ENCODE measurements at regions not wholly inside any gene's neighbourhood (a gene's known extent, or its start where the extent isn't known, plus 50 kb on each side); places are given as distances from the start of the nearest gene placed in this dataset.

- Histone ChIP-seq H3K27me3 (ENCODE audit: control insufficient read depth, insufficient read depth, low read length) (no peaks in the 10 kb centered on the region), H3K4me3 (ENCODE audit: insufficient read depth, low read depth, low read length) (no peak overlapping the region), H3K36me3 (replicated peaks; ENCODE audit: control insufficient read depth, insufficient read depth, low read length) (no peaks in the 10 kb centered on the region)
- DNase-seq, result no peak
These were observed 212.1 kb downstream of the GRIN2B start for GRCh38 chr12:13769273-13769672.

GRCh38 chr12:13764748-13765147 lies 216.7 kb downstream of the GRIN2B start:
- no peak for DNase-seq
- Histone ChIP-seq H3K27me3 (ENCODE audit: control insufficient read depth, insufficient read depth, low read length) (no peaks in the 10 kb centered on the region), H3K36me3 (replicated peaks; ENCODE audit: control insufficient read depth, insufficient read depth, low read length) (no peaks in the 10 kb centered on the region), H3K4me3 (ENCODE audit: insufficient read depth, low read depth, low read length) (no peak overlapping the region)

DNA sequence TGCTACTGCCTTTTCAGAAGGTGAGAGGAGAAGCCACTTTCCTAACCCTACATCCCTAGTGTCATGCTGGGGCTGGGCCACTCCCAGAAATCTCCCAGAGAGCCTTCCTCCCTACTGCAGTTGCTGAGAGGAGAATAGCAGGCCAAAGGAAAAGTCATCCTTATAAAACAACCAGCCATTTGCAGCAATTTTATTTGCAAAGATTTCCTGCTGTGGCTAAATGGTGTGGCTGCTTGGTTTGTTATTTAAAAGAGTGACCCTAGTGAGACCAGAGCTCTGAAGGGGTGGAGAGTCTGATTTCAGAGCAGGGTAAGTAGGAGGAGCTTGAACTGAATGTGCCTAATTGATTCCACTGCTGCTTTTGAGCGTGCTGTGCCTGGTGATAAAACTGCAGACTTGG lies 232.0 kb downstream of the GRIN2B start:
- H3K4me3 ChIP-seq (ENCODE audit: insufficient read depth, low read depth, low read length), result no peak overlapping the region
- H3K27me3 ChIP-seq (ENCODE audit: control insufficient read depth, insufficient read depth, low read length), result peaks cover 38% of the 10 kb centered on the region
- peak; percentile 59 for DNase-seq
- H3K36me3 ChIP-seq (replicated peaks; ENCODE audit: control insufficient read depth, insufficient read depth, low read length), result no peaks in the 10 kb centered on the region

- no peak overlapping the region for H3K4me3 ChIP-seq (ENCODE audit: insufficient read depth, low read depth, low read length)
- H3K36me3 ChIP-seq (replicated peaks; ENCODE audit: control insufficient read depth, insufficient read depth, low read length), result no peaks in the 10 kb centered on the region
- DNase-seq, result no peak
- peaks cover 26% of the 10 kb centered on the region for H3K27me3 ChIP-seq (ENCODE audit: control insufficient read depth, insufficient read depth, low read length)
These were observed 236.1 kb downstream of the GRIN2B start for GRCh38 chr12:13745111-13745860.

DNA sequence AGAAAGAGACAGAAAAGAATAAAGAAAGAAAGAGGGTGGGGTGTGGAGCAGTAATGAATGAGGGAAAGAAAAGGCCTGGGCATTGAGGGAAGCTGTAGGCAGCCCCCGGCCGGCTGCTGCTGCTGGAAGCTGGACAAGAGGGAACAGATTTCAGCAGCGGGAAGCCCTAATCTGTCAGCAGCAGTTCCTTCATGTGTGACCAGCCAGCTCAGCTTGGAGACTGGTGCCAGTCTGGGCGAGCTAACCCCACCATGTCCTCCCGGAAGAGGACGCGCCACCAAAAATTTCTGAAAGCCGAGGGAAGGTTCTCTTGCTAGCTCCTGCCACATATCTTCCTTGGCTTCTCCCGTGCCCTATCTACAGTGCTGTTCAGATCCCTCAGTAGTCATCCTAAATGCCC lies 236.8 kb downstream of the GRIN2B start:
- H3K4me3 ChIP-seq (ENCODE audit: insufficient read depth, low read depth, low read length), result no peak overlapping the region
- no peaks in the 10 kb centered on the region for H3K36me3 ChIP-seq (replicated peaks; ENCODE audit: control insufficient read depth, insufficient read depth, low read length)
- no peak for DNase-seq
- H3K27me3 ChIP-seq (ENCODE audit: control insufficient read depth, insufficient read depth, low read length), result peaks cover 22% of the 10 kb centered on the region

DNA sequence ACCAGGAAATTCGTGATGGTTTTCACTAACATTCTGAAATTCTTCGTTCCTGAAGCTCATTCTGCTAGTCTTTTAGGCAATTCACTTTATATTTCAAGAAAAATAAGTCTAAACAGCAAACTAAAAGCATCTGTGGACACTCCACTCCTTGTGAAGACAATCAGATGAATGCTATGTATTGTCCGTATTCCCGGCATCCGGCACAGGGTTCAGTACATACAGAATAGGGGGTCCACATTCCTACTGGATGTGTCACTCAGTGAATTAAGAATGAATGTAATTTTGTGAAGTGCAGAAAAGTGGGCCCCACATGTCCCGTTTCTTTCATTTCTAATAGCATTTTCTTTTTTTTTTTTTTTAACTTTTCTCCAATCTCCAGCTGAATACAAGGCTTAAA lies 241.3 kb downstream of the GRIN2B start:
- no peak for DNase-seq
- Histone ChIP-seq H3K4me3 (ENCODE audit: insufficient read depth, low read depth, low read length) (no peak overlapping the region), H3K27me3 (ENCODE audit: control insufficient read depth, insufficient read depth, low read length) (peaks cover 2% of the 10 kb centered on the region; the same call in 1 of the 2 replicates), H3K36me3 (replicated peaks; ENCODE audit: control insufficient read depth, insufficient read depth, low read length) (no peaks in the 10 kb centered on the region)

GRCh38 chr12:13735734-13736133 lies 245.7 kb downstream of the GRIN2B start:
- DNase-seq, result no peak
- no peak overlapping the region for H3K4me3 ChIP-seq (ENCODE audit: insufficient read depth, low read depth, low read length)
- peaks cover 7% of the 10 kb centered on the region; the same call in 1 of the 2 replicates for H3K27me3 ChIP-seq (ENCODE audit: control insufficient read depth, insufficient read depth, low read length)
- no peaks in the 10 kb centered on the region for H3K36me3 ChIP-seq (replicated peaks; ENCODE audit: control insufficient read depth, insufficient read depth, low read length)

DNA sequence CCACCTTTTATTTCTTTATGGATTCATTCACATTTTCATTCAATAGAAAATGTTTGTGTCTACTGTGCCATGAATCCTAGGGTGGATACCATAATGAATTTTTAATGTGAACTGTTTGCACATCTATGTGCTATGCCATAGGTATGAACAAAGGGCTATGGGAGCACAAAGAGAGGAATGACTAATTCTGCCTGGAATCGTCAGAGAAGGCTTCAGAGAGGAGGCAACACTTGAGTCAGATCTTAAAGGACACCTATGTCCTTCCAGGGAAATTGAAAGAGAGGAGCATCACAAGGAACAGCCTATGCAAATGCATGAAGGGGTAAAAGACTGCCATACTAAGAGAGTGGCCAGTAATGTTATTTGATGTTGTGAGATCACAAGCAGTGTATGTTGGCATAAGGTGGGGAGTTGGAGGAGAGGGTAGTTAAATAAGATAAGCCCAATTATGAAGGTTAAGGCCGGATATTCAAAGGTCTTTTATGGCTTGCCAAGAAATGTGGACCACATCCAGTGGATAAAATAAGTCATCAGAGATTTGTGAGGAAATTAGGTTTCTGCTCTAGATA lies 246.7 kb downstream of the GRIN2B start:
- Histone ChIP-seq H3K36me3 (replicated peaks; ENCODE audit: control insufficient read depth, insufficient read depth, low read length) (no peaks in the 10 kb centered on the region), H3K4me3 (ENCODE audit: insufficient read depth, low read depth, low read length) (no peak overlapping the region), H3K27me3 (ENCODE audit: control insufficient read depth, insufficient read depth, low read length) (peaks cover 8% of the 10 kb centered on the region; the same call in 1 of the 2 replicates)
- no peak for DNase-seq

- no peak for DNase-seq
- no peak overlapping the region for H3K4me3 ChIP-seq (ENCODE audit: insufficient read depth, low read depth, low read length)
These were observed 253.7 kb downstream of the GRIN2B start for GRCh38 chr12:13727707-13728195.

DNA sequence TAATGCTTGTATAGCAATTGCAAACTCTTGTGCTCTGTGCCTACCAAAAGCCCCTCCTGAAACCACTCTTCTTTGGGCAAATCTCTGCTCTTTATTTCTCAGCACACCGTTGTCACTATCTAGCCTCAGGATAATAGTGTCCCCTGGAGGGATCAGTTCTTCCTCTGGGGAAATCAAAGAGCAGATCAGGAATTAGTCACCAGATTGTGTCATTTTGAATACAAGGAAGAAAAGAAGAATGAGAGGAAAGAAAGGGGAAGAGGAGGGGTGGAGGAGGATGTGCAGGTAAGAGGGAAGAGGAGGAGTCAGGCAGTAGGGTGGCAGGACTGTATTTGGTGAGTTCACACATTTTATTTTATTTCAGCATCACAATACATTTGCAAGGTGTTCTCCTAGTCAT lies 256.4 kb downstream of the GRIN2B start:
- peaks cover 16% of the 10 kb centered on the region for H3K27me3 ChIP-seq (ENCODE audit: control insufficient read depth, insufficient read depth, low read length)
- H3K36me3 ChIP-seq (replicated peaks; ENCODE audit: control insufficient read depth, insufficient read depth, low read length), result no peaks in the 10 kb centered on the region
- no peak for DNase-seq

More at GRCh38 chr12:13727707-13728195, 253.7 kb downstream of the GRIN2B start:
- Histone ChIP-seq H3K36me3 (replicated peaks; ENCODE audit: control insufficient read depth, insufficient read depth, low read length) (no peaks in the 10 kb centered on the region), H3K27me3 (ENCODE audit: control insufficient read depth, insufficient read depth, low read length) (peaks cover 23% of the 10 kb centered on the region)

GRCh38 chr12:13724136-13724535 lies 257.3 kb downstream of the GRIN2B start:
- Histone ChIP-seq H3K27me3 (ENCODE audit: control insufficient read depth, insufficient read depth, low read length) (peaks cover 10% of the 10 kb centered on the region), H3K36me3 (replicated peaks; ENCODE audit: control insufficient read depth, insufficient read depth, low read length) (no peaks in the 10 kb centered on the region), H3K4me3 (ENCODE audit: insufficient read depth, low read depth, low read length) (no peak overlapping the region)
- DNase-seq, result no peak

More for the DNA sequence above, 256.4 kb downstream of the GRIN2B start:
- no peak overlapping the region for H3K4me3 ChIP-seq (ENCODE audit: insufficient read depth, low read depth, low read length)

GRCh38 chr12:13719986-13720385 lies 261.4 kb downstream of the GRIN2B start:
- Histone ChIP-seq H3K36me3 (replicated peaks; ENCODE audit: control insufficient read depth, insufficient read depth, low read length) (no peaks in the 10 kb centered on the region), H3K4me3 (ENCODE audit: insufficient read depth, low read depth, low read length) (no peak overlapping the region)
- DNase-seq, result no peak

DNA sequence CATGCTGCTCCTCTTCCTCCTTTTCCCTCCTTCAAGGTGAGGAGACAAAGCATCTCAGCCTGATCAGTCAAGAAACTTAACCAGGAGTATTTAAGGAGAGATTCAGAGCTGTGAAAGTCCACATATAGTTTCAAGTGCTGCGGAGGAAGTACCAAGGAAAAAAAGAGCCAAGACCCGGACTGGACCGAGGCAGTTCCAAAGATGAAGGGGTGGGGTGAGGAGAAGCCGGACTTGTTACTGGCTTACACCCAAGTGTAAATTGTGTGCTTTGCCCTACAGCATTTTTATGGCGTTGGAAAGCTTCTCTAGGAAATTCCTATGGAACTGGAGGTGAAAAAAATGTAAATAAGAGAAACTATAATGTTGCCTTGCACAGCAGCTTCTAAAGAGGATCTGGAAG lies 263.1 kb downstream of the GRIN2B start:
- Histone ChIP-seq H3K36me3 (replicated peaks; ENCODE audit: control insufficient read depth, insufficient read depth, low read length) (no peaks in the 10 kb centered on the region), H3K27me3 (ENCODE audit: control insufficient read depth, insufficient read depth, low read length) (no peaks in the 10 kb centered on the region; the same call in 1 of the 2 replicates), H3K4me3 (ENCODE audit: insufficient read depth, low read depth, low read length) (no peak overlapping the region)
- no peak for DNase-seq

More at GRCh38 chr12:13719986-13720385, 261.4 kb downstream of the GRIN2B start:
- no peaks in the 10 kb centered on the region; the same call in 1 of the 2 replicates for H3K27me3 ChIP-seq (ENCODE audit: control insufficient read depth, insufficient read depth, low read length)

- no peak for DNase-seq
- Histone ChIP-seq H3K27me3 (ENCODE audit: control insufficient read depth, insufficient read depth, low read length) (no peaks in the 10 kb centered on the region), H3K36me3 (replicated peaks; ENCODE audit: control insufficient read depth, insufficient read depth, low read length) (no peaks in the 10 kb centered on the region), H3K4me3 (ENCODE audit: insufficient read depth, low read depth, low read length) (no peak overlapping the region)
These were observed 265.3 kb downstream of the GRIN2B start for GRCh38 chr12:13716119-13716518.
